Fibroblast of villous mesenchyme (primary cell): ENCODE measurements at regions not wholly inside any gene's neighbourhood (a gene's known extent, or its start where the extent isn't known, plus 50 kb on each side); places are given as distances from the start of the nearest gene placed in this dataset.
A peak's percentile ranks its signal among the peaks of the same experiment; 100 is the strongest.
"Not testable (repeated sequence)": the region's sequence is repeated elsewhere in the genome, so short reads cannot be mapped to it uniquely, and the experiment has no call there.

ENCODE experiments used
- DNase-seq: peaks from one replicate; pipeline ENCODE4 v3.0.0-alpha.2; 2010; ENCODE audit warnings: low read depth
- H3K4me3 ChIP-seq: 2 replicates; pipeline ENCODE4 v1.5.1; 2011; ENCODE audit warnings: low read depth, mild to moderate bottlenecking, low read length
- TF ChIP-seq, protein P1 (sequence below): IDR thresholded peaks from 2 replicates; pipeline ENCODE4 v1.5.1; 2012; ENCODE audit warnings: low read depth, mild to moderate bottlenecking, low read length; ENCODE audit not compliant: insufficient read depth

GRCh38 chr13:40053401-40053800 is 397.9 kb downstream of the COG6 start:
- DNase-seq: no peak
- no peak overlapping the region for H3K4me3 ChIP-seq
- TF ChIP-seq, protein P1, sequence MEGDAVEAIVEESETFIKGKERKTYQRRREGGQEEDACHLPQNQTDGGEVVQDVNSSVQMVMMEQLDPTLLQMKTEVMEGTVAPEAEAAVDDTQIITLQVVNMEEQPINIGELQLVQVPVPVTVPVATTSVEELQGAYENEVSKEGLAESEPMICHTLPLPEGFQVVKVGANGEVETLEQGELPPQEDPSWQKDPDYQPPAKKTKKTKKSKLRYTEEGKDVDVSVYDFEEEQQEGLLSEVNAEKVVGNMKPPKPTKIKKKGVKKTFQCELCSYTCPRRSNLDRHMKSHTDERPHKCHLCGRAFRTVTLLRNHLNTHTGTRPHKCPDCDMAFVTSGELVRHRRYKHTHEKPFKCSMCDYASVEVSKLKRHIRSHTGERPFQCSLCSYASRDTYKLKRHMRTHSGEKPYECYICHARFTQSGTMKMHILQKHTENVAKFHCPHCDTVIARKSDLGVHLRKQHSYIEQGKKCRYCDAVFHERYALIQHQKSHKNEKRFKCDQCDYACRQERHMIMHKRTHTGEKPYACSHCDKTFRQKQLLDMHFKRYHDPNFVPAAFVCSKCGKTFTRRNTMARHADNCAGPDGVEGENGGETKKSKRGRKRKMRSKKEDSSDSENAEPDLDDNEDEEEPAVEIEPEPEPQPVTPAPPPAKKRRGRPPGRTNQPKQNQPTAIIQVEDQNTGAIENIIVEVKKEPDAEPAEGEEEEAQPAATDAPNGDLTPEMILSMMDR: no peak

DNA sequence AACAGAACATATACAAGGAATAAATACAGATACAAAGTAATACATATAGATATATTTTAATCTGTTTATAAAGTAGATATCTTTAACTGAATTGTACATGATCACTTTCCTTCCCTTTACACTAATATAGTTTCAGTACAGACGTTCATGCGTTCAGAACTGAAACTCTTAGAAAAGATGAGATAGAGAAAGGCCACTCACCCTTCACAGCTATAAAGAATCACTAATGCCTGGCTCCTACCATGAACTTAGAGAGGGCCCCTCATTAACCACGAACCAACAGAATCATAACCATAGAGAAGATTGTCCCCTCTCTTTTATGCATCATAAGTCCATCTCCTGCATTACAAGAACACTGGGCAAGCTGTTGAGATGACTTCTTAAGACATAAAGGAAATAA is 399.0 kb downstream of the COG6 start:
- DNase-seq, H3K4me3 ChIP-seq: not testable (repeated sequence)

GRCh38 chr13:40056898-40057619 is 401.6 kb downstream of the COG6 start:
- TF ChIP-seq, protein P1: no peak
- no peak for DNase-seq
- H3K4me3 ChIP-seq: no peak overlapping the region

GRCh38 chr13:40058757-40059236 is 403.3 kb downstream of the COG6 start:
- TF ChIP-seq, protein P1: no peak
- DNase-seq: peak; percentile 66
- no peak overlapping the region for H3K4me3 ChIP-seq

GRCh38 chr13:40059540-40060232 is 404.2 kb downstream of the COG6 start:
- DNase-seq: peak; percentile 52
- H3K4me3 ChIP-seq: no peak overlapping the region
- TF ChIP-seq, protein P1: no peak

- TF ChIP-seq, protein P1: no peak
- H3K4me3 ChIP-seq: no peak overlapping the region
- DNase-seq: peak; percentile 80
Observed at GRCh38 chr13:40060296-40061007, 405.0 kb downstream of the COG6 start.
